Peyer's patch (tissue), 4 donors: ENCODE measurements at regions not wholly inside any gene's neighbourhood (a gene's known extent, or its start where the extent isn't known, plus 50 kb on each side); places are given as distances from the start of the nearest gene placed in this dataset.

Source experiments
- POLR2A ChIP-seq, 2 donors: fragments of 450-650 bp; IDR thresholded peaks; one replicate each; pipeline ENCODE4 v1.5.1; 2017; ENCODE audit warnings: antibody characterized with exemption in 2 of 2, mild to moderate bottlenecking in 2 of 2, moderate library complexity in 2 of 2
- TF ChIP-seq, protein P1 (sequence below), 6 experiments: fragments of 450-650 bp in 4 of 6; fragments of 200-600 bp in 2 of 6; sonication (generic) in 1 of 6; IDR thresholded peaks; one replicate each; pipeline ENCODE4 v1.5.1; 2017 to 2019; ENCODE audit warnings: antibody characterized with exemption in 6 of 6, mild to moderate bottlenecking in 3 of 6, moderate library complexity in 1 of 6

DNA sequence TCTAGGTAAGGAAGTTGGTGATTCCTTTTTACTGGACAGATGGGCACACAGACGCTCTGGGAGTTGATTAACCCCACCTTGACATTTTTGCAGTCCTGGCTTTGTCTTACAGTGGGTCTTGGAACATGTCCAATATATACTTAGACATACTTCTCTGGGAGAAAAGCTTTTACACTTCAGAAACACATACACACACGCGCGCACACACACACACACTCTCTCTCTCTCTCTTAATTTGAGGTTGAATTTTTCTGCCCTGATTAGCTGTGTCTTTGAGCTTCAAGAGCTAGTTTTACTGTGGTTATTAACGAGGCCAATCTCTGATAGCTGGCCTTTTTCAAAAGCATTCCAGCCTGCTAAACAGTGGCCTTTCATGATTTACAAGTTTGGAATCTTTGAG lies 215.0 kb downstream of the MYCN start:
- TF ChIP-seq, protein P1, sequence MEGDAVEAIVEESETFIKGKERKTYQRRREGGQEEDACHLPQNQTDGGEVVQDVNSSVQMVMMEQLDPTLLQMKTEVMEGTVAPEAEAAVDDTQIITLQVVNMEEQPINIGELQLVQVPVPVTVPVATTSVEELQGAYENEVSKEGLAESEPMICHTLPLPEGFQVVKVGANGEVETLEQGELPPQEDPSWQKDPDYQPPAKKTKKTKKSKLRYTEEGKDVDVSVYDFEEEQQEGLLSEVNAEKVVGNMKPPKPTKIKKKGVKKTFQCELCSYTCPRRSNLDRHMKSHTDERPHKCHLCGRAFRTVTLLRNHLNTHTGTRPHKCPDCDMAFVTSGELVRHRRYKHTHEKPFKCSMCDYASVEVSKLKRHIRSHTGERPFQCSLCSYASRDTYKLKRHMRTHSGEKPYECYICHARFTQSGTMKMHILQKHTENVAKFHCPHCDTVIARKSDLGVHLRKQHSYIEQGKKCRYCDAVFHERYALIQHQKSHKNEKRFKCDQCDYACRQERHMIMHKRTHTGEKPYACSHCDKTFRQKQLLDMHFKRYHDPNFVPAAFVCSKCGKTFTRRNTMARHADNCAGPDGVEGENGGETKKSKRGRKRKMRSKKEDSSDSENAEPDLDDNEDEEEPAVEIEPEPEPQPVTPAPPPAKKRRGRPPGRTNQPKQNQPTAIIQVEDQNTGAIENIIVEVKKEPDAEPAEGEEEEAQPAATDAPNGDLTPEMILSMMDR (IDR thresholded peaks at IDR 0.05): no peak
- TF ChIP-seq POLR2A (IDR thresholded peaks at IDR 0.05): no peak
